HK-2 (cell line): ENCODE measurements at regions not wholly inside any gene's neighbourhood (a gene's known extent, or its start where the extent isn't known, plus 50 kb on each side); places are given as distances from the start of the nearest gene placed in this dataset.
"Not testable (repeated sequence)": the region's sequence is repeated elsewhere in the genome, so short reads cannot be mapped to it uniquely, and the experiment has no call there.

Experiments
- DNase-seq: peaks from one replicate; pipeline ENCODE4 v3.0.0-alpha.2; 2018; ENCODE audit not compliant: unreplicated experiment

DNA sequence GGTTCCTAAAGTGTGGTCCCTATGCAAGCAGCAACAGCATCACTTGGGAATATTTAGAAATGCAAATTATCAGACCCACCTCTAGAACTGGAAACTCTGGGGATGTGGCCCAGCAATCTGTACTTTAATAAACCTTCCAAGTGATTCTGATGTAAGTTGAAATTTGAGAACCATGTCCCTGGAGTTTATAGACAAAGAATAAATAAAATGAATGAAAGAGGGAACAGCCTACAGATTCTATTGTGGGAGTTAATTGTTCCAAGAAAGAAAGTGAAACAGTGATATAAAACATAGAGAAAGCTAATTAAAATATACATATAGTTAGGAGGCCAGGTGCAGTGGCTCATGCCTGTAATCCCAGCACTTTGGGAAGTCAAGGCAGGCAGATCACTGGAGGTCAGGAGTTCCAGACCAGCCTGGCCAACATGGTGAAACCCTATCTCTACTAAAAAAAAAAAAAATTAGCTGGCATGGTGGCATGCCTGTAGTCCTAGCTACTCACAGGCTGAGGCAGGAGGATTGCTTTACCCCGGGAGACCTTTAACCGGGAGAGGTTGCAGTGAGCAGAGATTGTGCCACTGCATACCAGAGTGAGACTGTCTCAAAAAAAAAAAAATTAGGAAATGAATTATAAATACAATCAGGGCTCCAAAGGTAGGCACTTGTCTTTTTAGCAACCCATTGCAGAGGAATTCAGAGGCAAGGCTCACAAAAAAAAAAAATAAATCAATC lies 507.5 kb downstream of the NAV3 start:
- DNase-seq: no peak

GRCh38 chr12:78340406-78340805 lies 509.7 kb downstream of the NAV3 start:
- no peak for DNase-seq

DNA sequence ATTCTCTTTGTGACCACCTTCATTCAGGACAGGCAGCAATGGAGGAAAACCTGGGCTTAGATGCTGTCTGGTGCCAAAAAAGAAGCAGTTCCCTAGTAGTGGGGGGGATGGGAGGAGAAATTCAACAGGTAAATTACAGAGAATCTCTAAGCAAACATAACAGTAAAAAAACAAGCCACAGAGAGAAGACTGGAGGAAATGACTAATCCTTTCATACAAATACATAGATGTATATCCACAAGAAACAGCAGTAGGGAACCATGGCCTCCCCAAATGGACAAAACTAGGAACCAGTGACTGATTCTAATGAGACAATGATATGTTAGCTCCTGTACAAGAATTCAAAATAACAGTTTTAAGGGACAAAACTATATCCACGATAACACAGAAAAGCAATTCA lies 513.0 kb downstream of the NAV3 start:
- DNase-seq: no peak

DNA sequence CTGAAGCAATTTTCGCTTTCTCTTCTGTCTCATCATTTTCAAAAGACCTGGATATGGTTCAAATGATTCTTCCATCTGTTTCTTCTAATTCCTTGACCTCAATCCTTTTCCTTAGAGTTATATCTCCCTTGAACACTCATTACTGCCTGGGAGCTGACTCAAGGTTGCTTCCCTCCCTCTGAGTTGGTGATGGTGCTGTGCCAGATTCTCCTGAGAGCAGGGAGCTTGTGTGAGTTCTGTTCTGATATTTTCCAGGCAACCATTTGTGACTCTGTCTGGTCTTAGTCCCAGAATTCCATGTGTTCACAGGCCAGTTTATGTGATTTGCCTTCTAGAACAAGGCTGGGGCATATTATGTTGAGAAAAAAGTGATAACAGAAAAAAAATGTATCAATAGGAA lies 505.1 kb upstream of the SYT1 start:
- DNase-seq: no peak

DNA sequence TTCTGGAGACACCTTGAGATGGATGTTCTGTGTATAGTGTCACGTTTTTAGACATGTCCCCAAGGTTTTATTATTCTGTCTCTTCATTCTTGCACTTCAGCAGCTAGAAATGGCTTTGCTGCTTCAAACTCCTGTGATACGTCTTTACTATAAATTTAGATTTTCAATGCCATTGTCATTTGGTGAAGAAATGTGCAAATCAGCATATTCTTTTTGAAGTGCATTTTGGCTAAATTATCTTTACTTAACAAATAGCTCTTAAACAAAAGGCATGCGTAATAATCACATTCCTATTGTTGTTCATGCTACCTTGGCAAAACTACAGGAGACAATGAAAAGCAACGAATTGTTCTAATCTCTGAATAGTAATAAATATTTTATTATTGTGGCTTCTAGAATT lies 502.9 kb upstream of the SYT1 start:
- no peak for DNase-seq

- no peak for DNase-seq
These were observed 493.3 kb upstream of the SYT1 start for GRCh38 chr12:78371284-78371683.

DNA sequence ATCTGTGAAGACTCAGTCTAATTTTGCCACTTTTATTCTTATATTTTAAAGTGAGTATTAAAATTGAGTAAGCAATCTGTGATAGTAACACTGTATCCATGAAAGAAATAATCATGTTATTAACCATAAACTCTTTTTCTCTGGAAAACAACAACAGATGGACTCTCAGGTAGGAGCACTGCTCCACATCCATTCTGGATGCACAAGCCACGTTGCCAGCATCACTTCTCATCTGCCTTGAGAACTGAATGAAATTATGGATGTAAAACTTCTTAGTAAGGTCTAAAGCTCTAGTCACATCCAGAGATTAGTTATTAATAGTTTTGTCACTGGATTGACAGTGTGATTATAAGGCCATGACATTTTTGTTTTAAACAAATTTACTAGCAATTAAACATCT lies 489.1 kb upstream of the SYT1 start:
- no peak for DNase-seq

DNA sequence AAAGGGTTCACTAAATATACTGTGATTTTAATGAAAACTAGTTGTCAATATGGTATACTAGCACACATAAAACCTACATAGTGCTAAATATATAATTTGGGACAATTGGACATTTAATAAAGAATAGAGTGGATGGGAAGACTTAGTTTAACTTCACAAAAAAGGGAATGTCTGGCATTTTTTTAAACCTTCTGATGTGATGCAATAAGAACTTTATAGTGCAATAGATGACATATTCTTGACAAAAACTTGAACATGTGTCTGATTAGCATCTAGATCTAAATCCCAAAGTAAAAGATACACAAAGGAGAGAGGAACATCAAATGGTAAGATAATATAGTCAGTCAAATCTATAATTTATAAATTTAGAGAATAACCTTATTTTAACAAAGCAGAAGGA lies 488.3 kb upstream of the SYT1 start:
- no peak for DNase-seq

DNA sequence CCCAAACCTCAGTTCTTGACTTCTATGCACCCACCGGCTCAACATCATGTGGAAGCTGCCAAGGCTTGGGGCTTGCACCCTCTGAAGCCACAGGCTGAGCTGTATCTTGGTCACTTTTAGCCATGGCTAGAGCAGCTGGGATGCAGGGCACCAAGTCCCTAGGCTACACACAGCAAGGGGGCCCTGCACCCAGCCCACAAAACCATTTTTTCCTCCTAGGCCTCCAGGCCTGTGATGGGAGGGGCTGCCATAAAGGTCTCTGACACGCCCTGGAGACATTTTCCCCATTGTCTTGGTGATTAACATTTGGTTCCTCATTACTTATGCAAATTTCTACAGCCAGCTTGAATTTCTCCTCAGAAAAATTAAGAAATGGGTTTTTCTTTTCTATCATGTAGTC lies 485.5 kb upstream of the SYT1 start:
- DNase-seq: not testable (repeated sequence)

DNA sequence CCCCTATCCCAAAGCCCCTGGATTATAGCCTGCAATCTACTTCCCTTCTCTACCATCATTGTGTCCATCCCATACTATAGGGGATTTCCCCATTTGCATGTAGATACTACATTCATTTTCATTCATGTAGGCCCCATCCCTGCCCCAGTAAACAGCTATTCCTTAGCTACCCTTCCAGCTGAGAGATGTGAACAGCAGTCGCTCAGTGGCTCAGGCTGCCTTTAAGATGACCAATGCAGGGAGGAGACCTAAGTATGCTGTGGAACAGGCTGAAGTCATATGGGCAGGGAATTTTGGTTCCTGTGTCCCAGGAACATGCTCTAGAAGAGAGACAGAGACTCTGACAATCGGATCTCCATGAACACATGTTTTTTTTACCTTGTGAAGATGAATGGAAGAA lies 481.2 kb upstream of the SYT1 start:
- no peak for DNase-seq

GRCh38 chr12:78384541-78384940 lies 480.0 kb upstream of the SYT1 start:
- DNase-seq: no peak

- DNase-seq: no peak
These were observed 479.0 kb upstream of the SYT1 start for GRCh38 chr12:78385541-78385940.

DNA sequence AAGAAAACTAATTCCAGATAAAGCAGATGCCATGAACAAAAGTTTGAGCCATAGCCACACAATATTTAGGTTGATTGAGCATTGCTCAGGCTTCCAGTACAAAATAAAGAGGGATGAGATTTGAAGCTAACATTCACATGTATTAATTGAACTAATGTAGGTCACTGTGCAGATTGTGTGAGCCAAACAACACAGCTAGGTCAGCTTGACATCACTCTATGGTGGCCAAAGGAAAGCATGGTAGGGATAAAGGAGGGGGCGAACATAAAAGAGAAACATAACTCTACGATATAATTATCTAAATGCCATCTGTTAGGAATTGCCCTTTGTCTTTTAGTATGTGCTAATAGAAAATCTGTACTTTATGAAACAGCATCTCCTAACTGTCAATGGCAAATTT lies 477.7 kb upstream of the SYT1 start:
- DNase-seq: no peak

DNA sequence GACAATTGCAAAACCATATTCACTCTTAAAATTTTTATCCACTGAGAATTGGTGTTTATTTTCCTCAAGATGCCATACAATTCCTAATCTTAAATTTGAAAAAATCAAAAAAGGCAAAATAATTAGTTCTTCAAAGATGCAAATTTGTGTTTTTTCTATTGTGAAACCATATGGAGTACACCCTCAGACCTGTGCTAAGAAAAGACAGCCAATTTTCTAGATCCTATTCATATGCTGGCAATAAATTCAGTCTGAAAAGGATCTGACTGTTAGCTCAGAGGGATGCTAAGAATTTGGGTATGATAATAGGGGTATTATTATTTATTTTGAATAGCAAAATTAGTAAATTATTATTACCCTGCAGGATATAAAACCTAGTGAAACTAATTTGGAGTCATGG lies 476.9 kb upstream of the SYT1 start:
- no peak for DNase-seq

GRCh38 chr12:78388461-78388860 lies 476.1 kb upstream of the SYT1 start:
- no peak for DNase-seq

- DNase-seq: no peak
These were observed 473.7 kb upstream of the SYT1 start for GRCh38 chr12:78390920-78391319.

DNA sequence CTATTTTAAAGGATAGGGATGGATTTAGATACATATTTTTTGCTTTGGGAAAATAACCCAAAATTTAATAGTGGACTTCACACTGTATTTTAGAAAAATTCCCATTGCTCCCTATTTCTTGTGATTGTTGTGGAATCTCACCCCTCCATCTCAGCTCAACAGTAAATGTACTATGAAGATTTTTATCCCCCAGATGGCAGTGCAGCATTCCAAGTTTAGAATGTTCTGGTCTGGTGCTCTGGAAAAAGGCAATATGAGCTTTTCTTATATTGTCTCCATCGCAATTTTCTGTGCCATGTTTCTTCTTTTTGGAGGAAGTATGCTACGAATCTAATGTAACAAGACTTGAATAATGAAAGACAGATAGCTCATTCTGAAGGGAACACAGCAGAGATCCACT lies 471.7 kb upstream of the SYT1 start:
- DNase-seq: no peak

- DNase-seq: no peak
These were observed 468.6 kb upstream of the SYT1 start for GRCh38 chr12:78395961-78396360.

DNA sequence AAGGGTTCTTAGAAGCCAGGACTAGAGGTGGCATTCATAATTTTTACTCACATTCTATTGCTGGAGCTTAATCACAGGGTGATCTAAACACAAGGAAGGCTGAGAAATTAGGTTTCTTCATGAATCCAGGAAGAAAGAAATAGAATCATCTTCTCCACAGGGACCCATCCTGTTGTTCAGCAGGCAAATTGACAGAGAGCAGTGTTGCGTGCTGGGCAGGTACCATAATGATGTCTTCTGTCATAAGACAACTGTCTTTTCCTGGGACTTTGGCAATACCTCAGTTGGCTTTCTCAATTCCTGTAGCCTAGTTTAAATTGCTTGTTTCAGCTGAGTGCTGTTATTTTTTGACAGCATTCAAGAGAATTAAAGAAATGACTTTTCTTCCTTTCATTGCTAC lies 468.0 kb upstream of the SYT1 start:
- no peak for DNase-seq

- no peak for DNase-seq
These were observed 465.8 kb upstream of the SYT1 start for GRCh38 chr12:78398750-78399149.

- DNase-seq: no peak
These were observed 462.0 kb upstream of the SYT1 start for GRCh38 chr12:78402366-78403134.

DNA sequence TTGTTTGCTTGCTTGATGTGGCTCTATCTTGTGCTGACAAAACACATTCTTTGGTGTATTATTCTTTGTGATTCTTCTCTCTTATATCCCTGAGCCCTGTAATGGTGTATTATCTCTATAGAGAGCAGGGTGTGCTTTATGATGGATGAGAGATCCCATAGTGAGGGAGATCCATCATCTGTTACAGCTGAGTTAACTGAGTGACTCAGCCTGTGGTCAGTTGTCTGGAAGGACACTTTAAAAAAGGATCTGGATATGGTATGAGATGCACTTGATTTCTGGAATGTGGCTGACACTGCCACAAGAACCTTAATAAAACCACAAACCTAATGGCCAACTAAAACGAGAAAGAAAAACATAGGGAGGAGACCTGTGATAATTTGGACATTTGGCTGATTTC lies 461.4 kb upstream of the SYT1 start:
- DNase-seq: peak; percentile 31

DNA sequence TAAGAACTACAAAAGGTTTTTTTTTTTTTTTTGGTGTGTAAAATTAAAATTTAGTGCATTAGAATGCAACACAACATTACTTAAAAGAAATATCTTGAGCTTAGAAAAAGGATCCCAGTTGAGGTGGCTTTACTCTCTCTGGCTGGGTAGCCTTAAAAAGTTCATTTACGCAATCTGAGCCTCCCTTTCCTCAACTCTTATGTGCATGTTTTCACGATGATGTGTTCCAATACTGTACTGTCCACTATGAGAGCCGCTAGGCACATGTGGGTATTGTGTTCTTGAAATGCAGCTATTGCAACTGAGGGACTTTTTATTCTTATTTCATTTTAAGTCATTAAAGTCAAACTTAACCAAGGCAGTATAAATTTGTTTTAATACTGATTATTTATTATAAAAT lies 460.9 kb upstream of the SYT1 start:
- DNase-seq: peak; percentile 15

DNA sequence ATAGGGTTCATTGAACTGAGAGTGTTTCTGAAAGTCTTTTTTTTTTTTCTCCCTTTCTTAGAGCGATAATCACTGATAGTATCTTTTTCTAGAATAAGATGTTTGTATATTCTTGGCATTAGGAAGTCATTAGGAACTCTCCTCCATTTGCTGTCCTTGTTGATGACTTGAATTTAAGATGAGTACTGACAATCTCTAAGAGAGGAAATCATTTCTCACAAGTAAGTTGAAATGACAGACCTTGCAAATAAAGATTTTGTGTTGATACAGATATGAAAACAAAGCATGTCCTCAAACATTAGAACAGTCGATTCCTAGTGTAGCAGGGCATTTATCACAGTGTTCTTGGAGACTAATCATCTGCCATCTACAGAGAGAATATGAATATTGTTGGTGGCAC lies 458.4 kb upstream of the SYT1 start:
- no peak for DNase-seq
